ENCODE measurements at regions not wholly inside any gene's neighbourhood (a gene's known extent, or its start where the extent isn't known, plus 50 kb on each side); places are given as distances from the start of the nearest gene placed in this dataset.

DNA sequence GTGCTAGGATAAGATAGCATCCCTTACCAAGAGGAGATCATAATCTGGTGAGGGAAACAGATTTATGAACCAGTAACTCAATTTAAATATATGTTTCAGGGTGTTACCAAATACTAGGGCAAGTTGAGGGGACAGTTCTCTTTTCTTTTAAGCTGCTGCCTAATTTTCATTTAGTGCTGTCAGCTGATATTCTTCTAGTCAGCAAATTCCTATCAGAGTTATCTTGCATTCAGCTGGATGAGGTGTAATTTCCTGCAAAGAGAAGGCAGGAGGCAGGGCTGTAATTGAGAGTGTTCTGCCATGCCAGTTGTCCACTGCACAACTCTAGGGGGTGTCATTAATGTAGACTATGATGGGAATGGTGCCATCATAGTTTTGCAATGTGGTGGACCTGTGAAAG, 141.3 kb upstream of the LHCGR start:
- Histone ChIP-seq H3K27ac (ENCODE audit: low read depth in 1 of 2, low read length in 1 of 2) (no peak overlapping the region), H3K27me3 (ENCODE audit: control insufficient read depth in 3 of 3, insufficient read depth in 3 of 3, low read length in 2 of 3) (no peaks in the 10 kb centered on the region), H3K36me3 (ENCODE audit: control insufficient read depth in 4 of 4, insufficient read depth in 4 of 4, low read length in 4 of 4) (no peaks in the 10 kb centered on the region), H3K4me1 (ENCODE audit: control insufficient read depth in 5 of 5, insufficient read depth in 5 of 5, low read length in 5 of 5) (peaks cover 0 to 6% (median 0%) of the 10 kb centered on the region in 5 donors), H3K9me3 (ENCODE audit: control insufficient read depth in 4 of 4, insufficient read depth in 3 of 4, low read length in 3 of 4) (no peaks in the 10 kb centered on the region), H3K9ac (ENCODE audit: insufficient read depth in 1 of 2, low read length in 2 of 2) (no peak overlapping the region), H3K4me3 (no peak overlapping the region)
- ATAC-seq (ENCODE audit: insufficient read depth, low FRiP score), result no peak
- no peak for DNase-seq
- TF ChIP-seq, protein P1, sequence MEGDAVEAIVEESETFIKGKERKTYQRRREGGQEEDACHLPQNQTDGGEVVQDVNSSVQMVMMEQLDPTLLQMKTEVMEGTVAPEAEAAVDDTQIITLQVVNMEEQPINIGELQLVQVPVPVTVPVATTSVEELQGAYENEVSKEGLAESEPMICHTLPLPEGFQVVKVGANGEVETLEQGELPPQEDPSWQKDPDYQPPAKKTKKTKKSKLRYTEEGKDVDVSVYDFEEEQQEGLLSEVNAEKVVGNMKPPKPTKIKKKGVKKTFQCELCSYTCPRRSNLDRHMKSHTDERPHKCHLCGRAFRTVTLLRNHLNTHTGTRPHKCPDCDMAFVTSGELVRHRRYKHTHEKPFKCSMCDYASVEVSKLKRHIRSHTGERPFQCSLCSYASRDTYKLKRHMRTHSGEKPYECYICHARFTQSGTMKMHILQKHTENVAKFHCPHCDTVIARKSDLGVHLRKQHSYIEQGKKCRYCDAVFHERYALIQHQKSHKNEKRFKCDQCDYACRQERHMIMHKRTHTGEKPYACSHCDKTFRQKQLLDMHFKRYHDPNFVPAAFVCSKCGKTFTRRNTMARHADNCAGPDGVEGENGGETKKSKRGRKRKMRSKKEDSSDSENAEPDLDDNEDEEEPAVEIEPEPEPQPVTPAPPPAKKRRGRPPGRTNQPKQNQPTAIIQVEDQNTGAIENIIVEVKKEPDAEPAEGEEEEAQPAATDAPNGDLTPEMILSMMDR (IDR thresholded peaks at IDR 0.05; ENCODE audit: control extremely low read depth, extremely low read depth), result no peak

DNA sequence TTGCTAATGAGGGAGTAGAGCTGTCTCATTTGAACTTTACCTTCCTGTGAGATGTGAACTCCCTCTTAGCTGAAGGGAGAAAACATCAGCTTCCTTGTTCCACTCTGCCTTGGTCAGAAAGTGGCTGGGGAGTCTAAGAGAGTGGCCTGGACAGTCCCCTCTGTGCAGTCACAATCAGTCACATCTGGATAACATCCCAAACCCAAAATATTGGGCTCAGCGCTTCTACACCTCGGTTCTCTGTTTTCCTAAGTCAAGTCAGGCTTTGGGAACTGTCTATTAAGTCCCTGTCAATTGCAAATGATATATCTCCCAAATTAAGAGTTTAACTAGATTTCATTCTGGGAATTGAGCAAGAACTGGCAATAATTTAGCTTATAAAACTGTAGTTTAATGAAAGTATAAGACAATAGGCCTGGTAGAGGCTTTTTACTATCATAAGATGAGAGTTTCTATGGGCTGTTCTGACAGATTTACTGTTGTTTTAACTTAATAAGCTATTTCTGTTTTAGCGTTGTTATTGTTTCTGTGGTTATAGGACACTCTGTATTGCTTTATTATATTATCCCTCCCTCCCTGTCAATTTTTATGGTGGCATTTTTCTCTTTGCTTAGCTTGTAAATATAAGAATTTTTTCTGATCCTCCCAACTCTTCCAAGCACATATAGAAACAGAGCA, 135.1 kb upstream of the LHCGR start:
- Histone ChIP-seq H3K9ac (ENCODE audit: insufficient read depth in 1 of 2, low read length in 2 of 2) (no peak overlapping the region), H3K9me3 (ENCODE audit: control insufficient read depth in 4 of 4, insufficient read depth in 3 of 4, low read length in 3 of 4) (peaks cover 0 to 3% (median 0%) of the 10 kb centered on the region in 4 donors), H3K4me1 (ENCODE audit: control insufficient read depth in 5 of 5, insufficient read depth in 5 of 5, low read length in 5 of 5) (no peaks in the 10 kb centered on the region), H3K36me3 (ENCODE audit: control insufficient read depth in 4 of 4, insufficient read depth in 4 of 4, low read length in 4 of 4) (no peaks in the 10 kb centered on the region), H3K27ac (ENCODE audit: low read depth in 1 of 2, low read length in 1 of 2) (no peak overlapping the region), H3K4me3 (no peak overlapping the region), H3K27me3 (ENCODE audit: control insufficient read depth in 3 of 3, insufficient read depth in 3 of 3, low read length in 2 of 3) (no peaks in the 10 kb centered on the region)
- ATAC-seq (ENCODE audit: insufficient read depth, low FRiP score), result no peak
- TF ChIP-seq, protein P1 (IDR thresholded peaks at IDR 0.05; ENCODE audit: control extremely low read depth, extremely low read depth), result no peak
- DNase-seq, result no peak
- WGBS, 2 donors, result 74 to 95% methylated on average over 3 of the region's 3 CpGs

DNA sequence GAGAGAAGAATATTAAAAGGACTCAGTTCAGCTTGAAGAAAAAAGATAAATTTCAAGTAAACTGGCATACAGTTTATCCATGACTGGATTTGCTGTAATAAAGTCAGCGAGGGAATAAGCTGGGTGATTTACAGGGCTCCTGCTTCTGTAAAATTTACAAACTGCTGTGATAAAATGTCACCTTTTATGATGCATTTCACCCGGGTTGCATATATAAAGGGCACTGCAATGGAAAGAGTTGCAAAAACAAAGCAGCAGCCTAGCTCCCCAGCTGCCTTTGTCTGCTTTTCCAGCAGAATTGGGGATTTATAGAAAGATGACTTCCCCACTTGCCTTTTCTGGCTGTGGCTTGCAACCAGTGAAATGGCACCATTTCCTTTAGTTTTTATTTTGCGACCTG, 132.5 kb upstream of the LHCGR start:
- 58 to 59% methylated on average over 3 of the region's 3 CpGs for WGBS, 2 donors
- no peak for ATAC-seq (ENCODE audit: insufficient read depth, low FRiP score)
- Histone ChIP-seq H3K36me3 (ENCODE audit: control insufficient read depth in 4 of 4, insufficient read depth in 4 of 4, low read length in 4 of 4) (no peaks in the 10 kb centered on the region), H3K4me1 (ENCODE audit: control insufficient read depth in 5 of 5, insufficient read depth in 5 of 5, low read length in 5 of 5) (no peaks in the 10 kb centered on the region), H3K9ac (ENCODE audit: insufficient read depth in 1 of 2, low read length in 2 of 2) (no peak overlapping the region), H3K9me3 (ENCODE audit: control insufficient read depth in 4 of 4, insufficient read depth in 3 of 4, low read length in 3 of 4) (peaks cover 0 to 3% (median 0%) of the 10 kb centered on the region in 4 donors), H3K27me3 (ENCODE audit: control insufficient read depth in 3 of 3, insufficient read depth in 3 of 3, low read length in 2 of 3) (no peaks in the 10 kb centered on the region), H3K4me3 (no peak overlapping the region), H3K27ac (ENCODE audit: low read depth in 1 of 2, low read length in 1 of 2) (no peak overlapping the region)
- TF ChIP-seq, protein P1 (IDR thresholded peaks at IDR 0.05; ENCODE audit: control extremely low read depth, extremely low read depth), result no peak
- DNase-seq, result no peak

DNA sequence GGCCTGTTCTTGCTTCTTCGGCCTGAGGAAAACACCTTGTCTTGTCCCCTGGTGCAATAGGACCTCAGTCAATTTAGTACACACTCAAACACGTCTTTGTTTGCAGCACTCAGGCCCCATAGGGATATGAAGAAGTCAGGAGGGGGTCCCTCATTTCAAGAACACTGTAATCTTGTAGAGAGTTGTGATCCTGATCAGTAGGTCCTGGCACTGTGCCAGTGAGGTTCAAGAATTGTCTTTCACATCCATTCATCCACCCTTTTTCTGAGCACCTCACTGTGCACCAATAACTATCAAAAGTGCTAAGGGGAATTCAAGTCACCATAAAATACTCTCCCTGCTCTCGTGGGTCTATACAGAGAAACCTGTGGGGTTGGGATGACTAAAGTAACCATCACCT, 131.4 kb upstream of the LHCGR start:
- ATAC-seq (ENCODE audit: insufficient read depth, low FRiP score) (no peak), DNase-seq (no peak)
- H3K4me1 ChIP-seq (ENCODE audit: control insufficient read depth in 5 of 5, insufficient read depth in 5 of 5, low read length in 5 of 5), result no peaks in the 10 kb centered on the region
- 78 to 85% methylated on average over 3 of the region's 3 CpGs for WGBS, 2 donors
- no peaks in the 10 kb centered on the region for H3K27me3 ChIP-seq (ENCODE audit: control insufficient read depth in 3 of 3, insufficient read depth in 3 of 3, low read length in 2 of 3)
- H3K27ac ChIP-seq (ENCODE audit: low read depth in 1 of 2, low read length in 1 of 2), result no peak overlapping the region
- no peaks in the 10 kb centered on the region for H3K36me3 ChIP-seq (ENCODE audit: control insufficient read depth in 4 of 4, insufficient read depth in 4 of 4, low read length in 4 of 4)
- TF ChIP-seq, protein P1 (IDR thresholded peaks at IDR 0.05; ENCODE audit: control extremely low read depth, extremely low read depth), result no peak
- no peak overlapping the region for H3K4me3 ChIP-seq
- peaks cover 0 to 3% (median 0%) of the 10 kb centered on the region in 4 donors for H3K9me3 ChIP-seq (ENCODE audit: control insufficient read depth in 4 of 4, insufficient read depth in 3 of 4, low read length in 3 of 4)
- H3K9ac ChIP-seq (ENCODE audit: insufficient read depth in 1 of 2, low read length in 2 of 2), result no peak overlapping the region

Measured in lung (tissue), 11 donors.